C4-2B (cell line): ENCODE measurements at regions not wholly inside any gene's neighbourhood (a gene's known extent, or its start where the extent isn't known, plus 50 kb on each side); places are given as distances from the start of the nearest gene placed in this dataset.

Experiments used
- H3K27ac ChIP-seq: fragments of 450-650 bp; 2 replicates; pipeline ENCODE4 v1.5.1; 2017
- CTCF ChIP-seq: fragments of 450-650 bp; conservative IDR thresholded peaks from 2 replicates; pipeline ENCODE4 v1.5.1; 2017; ENCODE audit warnings: mild to moderate bottlenecking
- ZFX ChIP-seq: fragments of 450-650 bp; IDR thresholded peaks from 2 replicates; pipeline ENCODE4 v1.6.1; 2017

- no peak overlapping the region for H3K27ac ChIP-seq
- TF ChIP-seq ZFX (no peak), CTCF (no peak)
These were observed 58.7 kb upstream of the ANKRD55 start for GRCh38 chr5:56291661-56292374.

GRCh38 chr5:56291079-56291643 lies 58.0 kb upstream of the ANKRD55 start:
- no peak overlapping the region for H3K27ac ChIP-seq
- TF ChIP-seq CTCF = no peak
- TF ChIP-seq ZFX = no peak

GRCh38 chr5:56290378-56291078 lies 57.4 kb upstream of the ANKRD55 start:
- no peak for TF ChIP-seq CTCF
- no peak for TF ChIP-seq ZFX

GRCh38 chr5:56289602-56289987 lies 56.5 kb upstream of the ANKRD55 start:
- TF ChIP-seq ZFX (no peak), CTCF (no peak)
- no peak overlapping the region for H3K27ac ChIP-seq

More at GRCh38 chr5:56290378-56291078, 57.4 kb upstream of the ANKRD55 start:
- no peak overlapping the region for H3K27ac ChIP-seq

GRCh38 chr5:56288873-56289601 lies 55.9 kb upstream of the ANKRD55 start:
- no peak overlapping the region for H3K27ac ChIP-seq
- TF ChIP-seq ZFX = no peak
- TF ChIP-seq CTCF = no peak

- no peak overlapping the region for H3K27ac ChIP-seq
- TF ChIP-seq CTCF (no peak), ZFX (no peak)
These were observed 53.1 kb upstream of the ANKRD55 start for GRCh38 chr5:56286015-56286884.
